ENCODE measurements at regions not wholly inside any gene's neighbourhood (a gene's known extent, or its start where the extent isn't known, plus 50 kb on each side); places are given as distances from the start of the nearest gene placed in this dataset.
"Not testable (repeated sequence)": the region's sequence is repeated elsewhere in the genome, so short reads cannot be mapped to it uniquely, and the experiment has no call there.

DNA sequence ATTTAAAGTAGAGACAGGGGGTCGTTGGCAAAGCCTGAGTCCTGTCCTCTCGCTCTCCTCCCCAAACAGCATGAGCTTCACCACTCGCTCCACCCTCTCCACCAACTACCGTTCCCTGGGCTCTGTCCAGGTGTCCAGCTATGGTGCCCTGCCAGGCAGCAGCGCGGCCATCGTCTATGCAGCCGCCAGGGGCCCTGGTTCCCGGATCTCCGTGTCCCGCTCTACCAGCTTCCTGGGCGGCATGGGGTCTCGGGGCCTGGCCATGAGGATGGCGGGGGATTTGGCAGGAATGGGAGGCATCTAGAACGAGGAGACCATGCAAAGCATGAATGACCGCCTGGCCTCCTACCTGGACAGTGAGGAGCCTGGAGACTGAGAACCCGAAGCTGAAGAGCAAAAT lies 1117.2 kb upstream of the MIR17HG start:
- DNase-seq: no peak

DNA sequence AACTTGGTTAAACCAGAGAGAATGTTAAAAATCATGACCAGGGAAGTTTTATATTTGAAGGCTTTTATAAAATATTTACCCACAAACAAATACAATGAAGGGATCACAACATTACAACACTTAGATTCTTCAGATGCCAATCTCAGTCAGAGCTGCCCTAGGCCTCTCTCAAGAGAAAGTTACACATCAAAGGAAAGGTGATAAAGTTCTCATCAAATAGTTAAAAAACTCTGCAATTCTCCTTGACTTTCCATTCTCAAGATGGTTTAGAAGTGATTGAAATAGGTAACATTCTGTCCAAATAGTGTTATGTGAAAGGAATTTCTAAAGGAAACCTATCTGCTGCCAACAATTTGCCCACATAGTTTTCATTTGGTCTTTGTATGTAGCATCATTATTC lies 1115.2 kb upstream of the MIR17HG start:
- no peak for DNase-seq

DNA sequence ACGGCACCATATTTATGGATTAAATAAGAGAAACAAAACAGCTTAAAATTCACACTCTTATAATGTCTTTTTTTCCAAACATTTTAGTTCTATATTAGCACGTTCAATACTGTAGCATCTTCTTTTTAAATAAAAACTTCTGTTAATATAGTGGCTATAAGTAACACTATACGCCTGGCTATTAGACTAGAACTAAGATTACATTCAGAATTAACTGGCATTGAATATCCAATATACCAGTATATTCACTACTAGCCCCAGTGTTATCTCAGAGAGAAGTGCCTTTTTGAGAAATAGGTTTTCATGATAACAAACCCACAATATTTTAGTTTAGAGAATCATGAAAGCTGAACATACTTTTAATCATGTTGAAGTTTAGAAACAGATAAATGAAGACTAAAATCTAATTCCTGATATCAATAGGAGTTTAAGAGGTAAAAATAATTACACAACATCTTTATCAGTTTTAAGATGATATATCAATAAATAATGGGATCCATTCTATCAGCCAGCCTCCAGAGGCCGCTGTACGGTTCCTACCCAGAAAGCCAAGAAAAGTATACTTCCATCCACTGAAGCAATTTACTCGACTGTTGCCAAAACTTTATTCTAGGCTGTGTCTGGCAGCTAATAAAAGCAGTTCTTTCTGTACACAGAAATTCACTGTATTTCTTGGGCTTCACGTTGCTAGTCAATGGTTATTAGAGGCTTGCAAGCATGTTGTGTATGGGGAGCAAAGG lies 1113.4 kb upstream of the MIR17HG start:
- DNase-seq: no peak

DNA sequence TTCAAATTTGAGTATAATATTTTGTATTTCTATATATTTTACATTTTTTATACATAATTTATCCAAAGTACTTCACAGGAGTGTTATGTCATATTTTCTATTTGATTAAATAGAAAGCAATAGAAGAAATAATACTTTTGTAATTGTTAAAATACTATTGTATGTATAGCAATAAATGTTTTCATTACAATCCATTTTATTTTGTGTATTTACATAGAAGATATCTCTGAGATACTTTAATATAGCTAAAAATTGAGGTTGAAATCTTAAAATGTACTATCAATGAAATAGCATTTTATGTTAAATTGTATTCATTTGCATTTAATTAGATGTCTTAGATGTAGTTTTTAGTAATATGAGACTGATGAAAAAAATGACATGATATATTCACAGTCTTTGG lies 1109.6 kb upstream of the MIR17HG start:
- DNase-seq: no peak

DNA sequence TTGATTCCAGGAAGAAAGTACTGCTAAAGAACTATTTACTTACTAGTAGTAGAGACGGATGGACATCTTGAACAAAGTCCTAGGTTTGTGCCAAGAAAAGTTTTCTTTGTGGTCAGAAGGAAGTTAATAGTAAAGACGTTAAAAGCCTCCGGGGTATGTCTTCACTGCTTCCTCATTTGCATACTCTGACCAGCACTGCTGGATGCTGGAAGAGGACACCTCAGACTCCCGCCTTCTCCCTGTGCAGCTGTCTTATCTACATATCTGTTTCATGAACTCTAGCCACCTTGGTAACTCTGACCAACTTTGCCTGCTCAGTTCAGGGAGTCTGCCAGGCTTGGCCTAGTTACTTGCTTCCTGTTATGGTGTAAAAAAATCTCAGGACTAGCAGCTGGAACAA lies 1109.1 kb upstream of the MIR17HG start:
- no peak for DNase-seq

DNA sequence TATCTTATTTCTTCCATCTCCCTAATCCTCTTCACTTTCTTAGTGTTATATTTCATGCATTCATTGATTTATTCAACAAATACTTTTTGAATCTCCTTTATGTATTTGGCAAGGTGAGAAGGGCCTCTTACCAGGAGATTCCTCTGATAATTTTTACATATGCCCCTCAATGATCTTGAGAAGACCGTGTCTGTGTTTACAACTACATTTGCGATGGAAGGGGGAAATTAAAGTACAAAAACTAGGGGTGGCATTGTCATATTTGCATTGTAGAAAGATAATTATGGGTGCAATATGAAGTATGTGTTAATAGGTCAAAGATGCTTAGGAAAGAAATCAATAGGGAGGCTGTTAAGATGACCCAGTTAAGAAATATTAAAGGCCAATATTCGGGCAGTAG lies 1108.4 kb upstream of the MIR17HG start:
- no peak for DNase-seq

DNA sequence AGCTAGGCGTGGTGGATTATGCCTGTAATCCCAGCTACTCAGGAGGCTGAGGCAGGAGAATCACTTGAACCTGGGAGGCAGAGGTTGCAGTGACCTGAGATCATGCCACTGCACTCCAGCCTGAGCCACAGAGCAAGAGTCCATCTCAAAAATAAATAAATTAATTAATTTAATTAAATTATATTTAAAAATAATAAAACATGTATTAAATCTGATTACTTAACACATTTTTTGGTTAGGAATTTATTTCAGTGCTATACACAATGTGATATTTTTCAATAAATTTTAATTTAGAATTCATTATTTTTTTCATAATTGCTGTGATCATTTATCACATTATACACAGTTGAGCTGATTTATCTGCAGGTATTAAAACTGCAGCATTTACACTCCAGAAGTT lies 1101.5 kb upstream of the MIR17HG start:
- DNase-seq: no peak

DNA sequence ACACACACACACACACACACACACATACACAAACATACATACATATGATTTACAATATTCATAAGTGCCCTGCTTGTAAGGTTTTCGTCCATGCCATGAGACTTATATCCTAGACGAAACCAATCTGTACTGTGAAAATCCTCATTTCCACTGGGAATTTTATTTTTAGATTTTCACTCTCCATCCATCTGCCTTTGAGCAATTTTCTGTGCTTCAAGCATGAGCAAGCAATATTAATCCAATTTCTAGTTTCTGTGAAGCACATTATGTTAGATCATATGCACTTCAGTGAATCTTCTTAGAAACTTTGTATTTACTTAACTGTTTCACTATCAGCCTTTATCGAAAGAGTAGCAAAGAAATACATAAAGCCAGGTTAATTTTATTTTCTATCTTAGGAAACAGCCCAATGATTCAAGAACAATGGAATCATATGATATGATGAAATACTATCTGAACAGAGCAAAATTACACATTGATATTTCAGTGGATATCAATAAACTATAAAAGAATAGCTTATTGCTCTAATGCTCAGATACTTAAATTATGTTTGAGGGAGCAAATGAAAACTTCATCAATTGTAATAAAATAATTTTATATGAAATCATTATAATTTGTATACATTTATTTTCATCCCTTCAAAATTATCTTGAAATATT lies 1100.7 kb upstream of the MIR17HG start:
- no peak for DNase-seq

DNA sequence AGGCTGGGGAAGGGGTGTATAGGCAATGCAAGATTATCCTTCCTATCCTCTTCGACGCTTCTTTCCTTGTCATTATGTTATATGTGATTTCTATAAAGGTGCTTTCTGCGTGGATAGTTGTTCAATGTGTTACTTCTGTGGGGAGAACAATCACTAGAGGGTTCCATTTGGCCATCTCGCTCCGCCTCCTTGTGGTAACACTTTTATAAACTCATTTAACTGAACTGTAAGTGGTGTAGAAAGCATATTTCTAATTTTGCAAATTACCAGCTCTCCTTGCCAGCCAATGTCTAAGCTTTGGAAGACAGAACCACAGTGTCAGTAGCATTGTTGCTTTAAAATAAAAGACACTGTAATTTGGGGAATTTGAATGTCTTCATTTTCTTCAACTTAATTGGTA lies 1093.7 kb upstream of the MIR17HG start:
- no peak for DNase-seq

DNA sequence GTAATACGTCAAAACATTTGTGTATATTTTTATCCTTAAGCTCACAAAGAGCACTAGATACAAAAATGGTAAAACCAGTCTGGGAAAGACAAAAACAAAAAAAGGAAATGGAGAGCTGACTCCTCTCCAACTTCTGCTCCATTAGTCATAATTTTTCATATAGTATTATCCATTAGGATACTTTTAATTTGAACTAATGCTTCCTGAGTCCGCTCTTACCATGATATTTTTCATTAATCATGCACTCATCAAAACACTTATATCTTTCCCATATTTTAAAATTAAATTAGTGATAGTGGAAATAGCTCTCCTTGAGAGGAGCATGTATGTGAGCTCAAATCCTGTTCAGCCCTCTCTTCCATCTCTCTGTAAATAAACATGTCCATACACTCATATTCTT lies 1093.0 kb upstream of the MIR17HG start:
- DNase-seq: no peak

DNA sequence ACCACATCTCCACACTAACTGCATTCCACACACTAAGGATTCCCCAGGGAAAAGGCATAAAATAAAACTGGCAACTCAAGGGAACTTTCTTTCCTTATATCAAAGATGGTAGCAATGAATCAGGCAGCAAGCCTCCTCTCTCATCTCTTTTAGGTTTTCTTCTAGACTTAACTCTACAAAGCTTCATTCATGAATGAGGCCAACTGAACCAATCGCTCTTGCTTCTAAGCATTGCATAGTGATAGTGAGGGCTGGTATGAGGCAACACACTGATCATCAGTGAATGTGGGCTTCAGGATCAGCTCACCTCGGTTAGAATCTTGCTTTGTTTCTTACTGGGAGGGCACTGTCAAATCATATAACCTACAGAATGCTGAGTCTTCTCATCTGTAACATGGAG lies 1090.7 kb upstream of the MIR17HG start:
- DNase-seq: no peak

DNA sequence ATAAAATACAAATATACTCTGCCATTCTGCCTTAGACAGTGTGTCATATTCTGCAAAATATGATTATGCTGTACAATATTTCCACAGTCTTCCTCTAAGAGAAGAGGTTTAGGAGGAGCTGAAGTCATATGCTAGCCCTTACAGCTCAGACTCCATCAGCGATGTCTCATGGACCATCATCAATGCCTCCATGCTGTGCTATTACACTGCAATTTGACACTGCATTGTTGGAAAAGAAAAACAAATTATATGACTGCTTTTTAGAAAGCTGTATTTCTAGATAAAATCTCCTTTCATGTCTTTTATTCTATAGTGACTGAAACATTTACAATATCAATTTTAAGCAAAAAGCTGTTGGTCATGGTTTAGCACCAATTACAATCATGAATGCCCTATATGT lies 1089.4 kb upstream of the MIR17HG start:
- DNase-seq: no peak

DNA sequence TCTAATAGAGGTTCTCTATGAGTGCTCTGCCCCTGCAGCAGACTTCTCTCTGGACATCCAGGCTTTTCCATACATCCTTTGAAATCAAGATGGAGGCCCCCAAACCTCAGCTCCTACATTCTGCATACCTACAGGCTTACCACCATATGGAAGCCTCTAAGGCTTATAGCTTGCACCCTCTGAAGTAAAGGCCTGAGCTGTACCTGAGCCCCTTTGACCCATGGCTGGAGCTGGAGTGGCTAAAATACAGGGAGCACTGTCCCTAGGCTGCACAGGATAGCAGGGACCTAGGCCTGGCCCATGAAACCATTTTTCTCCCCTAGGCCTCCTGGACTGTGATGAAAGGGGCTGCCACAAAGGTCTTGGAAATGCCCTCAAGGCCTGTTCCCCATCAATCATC lies 1086.1 kb upstream of the MIR17HG start:
- DNase-seq: no peak

DNA sequence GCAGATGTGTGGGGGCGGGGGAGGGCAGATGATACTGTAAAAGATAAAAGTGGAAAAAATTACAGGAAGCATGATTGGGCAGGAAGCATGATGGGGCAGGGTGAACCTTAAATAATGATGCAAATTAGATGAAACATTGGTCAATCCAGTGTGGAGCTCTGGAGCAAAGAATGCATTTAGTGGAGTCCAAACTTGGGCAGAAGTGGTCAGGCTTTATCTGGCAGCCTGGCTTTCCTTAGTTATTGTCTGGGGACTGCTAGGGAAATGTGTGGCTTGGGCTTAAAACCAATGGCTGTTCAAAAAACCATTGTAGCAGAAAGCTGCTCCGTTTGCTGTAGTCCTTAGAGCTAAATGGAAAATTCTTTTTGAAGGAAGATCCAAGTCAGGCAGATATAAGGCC lies 1077.3 kb upstream of the MIR17HG start:
- DNase-seq: no peak

DNA sequence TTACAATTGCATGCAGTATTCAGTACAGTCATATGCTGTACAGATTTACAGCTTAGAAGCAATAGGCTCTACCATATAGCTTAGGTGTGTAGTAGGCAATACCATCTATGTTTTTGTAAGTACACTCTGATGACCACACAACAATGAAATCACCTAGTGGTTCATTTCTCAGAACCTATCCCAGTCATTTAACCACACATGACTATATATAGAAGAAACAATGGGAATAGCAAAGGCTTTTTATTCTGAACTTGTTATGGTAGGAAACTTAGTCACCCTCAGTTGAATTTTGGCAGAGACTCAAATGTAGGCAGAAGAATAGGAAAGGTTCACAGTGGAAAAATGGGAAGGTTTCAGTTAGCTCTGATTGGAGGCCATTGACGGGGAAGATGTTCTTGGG lies 1075.1 kb upstream of the MIR17HG start:
- no peak for DNase-seq

DNA sequence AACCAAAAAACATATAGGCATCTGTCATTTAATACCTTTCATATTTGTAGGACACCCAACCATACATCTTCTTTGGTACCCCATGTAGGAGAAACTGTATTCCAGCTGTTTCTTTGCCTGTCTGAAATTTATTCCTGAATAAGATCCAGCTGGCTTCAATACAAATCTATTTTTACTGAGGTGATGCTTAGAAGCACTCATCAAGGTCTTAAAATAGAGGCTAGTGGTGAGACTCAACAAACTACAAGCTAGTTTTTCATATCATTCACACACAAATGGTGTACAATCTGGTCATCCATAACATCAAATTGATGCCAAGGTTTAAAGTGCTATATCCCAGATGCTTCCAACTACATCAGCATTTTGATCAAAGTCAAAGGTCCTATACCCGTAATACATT lies 1071.3 kb upstream of the MIR17HG start:
- DNase-seq: no peak

DNA sequence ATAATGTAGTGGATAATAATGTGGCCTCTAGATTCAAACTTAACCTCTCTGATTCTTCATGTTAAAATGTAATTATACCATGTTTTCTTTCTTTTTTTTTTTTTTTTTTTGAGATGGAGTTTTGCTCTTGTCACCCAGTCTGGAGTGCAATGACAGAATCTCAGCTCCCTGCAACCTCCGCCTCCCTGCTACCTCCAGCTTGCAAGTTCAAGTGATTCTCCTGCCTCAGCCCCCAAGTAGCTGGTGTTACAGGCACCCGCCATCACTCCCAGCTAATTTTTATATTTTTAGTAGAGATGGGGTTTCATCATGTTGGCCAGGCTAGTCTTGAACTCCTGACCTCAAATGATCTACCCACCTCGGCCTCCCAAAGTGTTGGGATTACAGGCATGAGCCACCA lies 1069.3 kb upstream of the MIR17HG start:
- not testable (repeated sequence) for DNase-seq

DNA sequence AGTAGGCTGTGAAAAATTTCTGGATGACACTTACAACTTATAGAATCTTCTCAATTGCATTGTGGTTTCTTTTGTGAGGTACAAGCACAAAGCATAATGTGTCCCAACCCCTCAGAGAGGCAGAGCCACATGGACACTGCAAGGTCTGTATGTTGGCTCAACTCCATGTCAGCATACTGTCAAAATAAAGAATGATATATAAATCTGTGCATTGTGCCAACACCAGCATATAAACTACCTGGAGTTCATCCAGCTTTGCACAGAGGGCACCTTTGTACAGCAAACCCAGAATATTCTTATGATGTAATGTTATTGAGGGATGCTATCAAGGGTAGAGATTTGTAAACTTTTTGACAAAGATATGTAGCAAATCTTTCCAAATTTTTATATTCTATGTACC lies 1065.8 kb upstream of the MIR17HG start:
- no peak for DNase-seq

DNA sequence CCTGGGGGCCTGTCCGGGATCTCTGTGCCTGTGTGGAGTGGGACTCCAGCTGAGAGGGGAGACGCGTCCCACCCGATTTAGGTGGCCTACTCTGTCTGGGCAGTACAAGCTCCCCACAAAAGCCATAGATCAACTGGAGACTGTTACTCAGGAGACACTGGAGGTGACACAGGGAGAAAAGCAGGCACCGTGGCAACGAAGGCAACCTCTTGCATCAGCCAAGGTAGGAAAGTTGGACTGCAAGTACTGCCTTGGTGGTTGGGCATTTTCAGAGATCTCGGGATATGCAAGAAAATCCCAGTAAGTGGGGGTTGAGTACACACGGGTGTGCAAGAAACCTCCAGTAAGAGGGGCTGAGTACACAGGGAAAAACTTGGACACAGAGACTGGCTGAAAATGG lies 1060.0 kb upstream of the MIR17HG start:
- no peak for DNase-seq

DNA sequence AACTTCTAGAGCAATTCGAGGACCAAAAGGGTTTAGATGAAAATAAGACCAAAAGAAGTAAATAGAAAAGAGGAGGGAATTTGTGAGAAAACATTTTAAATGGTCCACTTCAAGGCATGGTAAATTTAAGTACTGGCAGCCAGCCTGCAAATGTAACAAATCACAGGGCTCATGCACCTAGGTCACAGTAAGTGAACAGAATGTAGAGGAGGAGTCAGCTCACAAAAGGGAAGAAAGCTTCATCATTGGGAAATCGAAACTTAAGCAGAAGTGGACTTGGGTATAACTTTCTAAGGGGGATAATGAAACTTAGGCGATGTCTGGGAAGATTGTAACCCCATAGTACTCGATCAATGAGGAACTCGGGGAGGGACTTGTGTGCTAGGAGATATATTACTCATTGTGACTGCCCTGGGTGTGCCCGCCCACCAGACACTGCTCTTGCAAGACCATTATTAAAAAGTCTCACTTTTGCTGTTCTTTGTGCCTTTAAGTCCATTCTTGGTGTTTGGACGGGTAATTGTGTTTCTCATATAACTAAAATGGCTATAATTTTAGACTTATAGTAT lies 1053.6 kb upstream of the MIR17HG start:
- DNase-seq: no peak

DNA sequence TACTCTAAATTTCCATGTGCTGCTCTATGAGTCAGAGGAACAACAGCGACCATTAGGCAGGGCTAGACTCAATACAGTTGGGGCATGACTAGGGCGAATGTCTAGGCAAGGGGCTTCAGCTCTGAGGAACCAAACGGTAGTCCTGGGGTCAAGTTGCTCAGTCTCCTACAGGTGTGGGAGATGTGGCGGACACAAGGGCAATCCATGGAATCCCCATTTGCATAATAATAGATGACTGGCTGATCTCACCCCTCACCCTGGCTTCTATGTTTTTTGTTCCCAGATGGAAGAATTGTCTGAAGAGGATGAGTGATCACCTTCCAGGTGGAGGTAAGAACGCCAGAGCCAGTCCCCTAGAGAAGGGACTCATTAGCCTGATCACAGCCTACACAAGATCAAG lies 1048.2 kb upstream of the MIR17HG start:
- no peak for DNase-seq

DNA sequence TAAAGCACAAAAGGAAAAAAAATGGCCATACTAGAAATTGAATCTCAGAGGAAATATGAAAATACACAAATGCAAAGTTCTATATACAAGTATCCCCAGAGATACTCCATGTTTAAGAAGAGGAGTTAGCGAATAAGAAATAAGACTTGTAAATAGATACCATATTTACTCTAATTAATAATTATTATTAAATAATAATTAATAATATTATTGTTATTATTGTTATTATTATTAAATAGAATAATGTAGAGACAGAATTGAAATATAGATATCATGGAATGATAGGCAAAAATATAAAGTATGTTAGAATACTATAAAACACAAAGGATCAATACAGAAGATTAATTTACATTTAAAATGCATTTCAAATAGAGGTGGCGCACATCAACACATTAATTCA lies 1047.5 kb upstream of the MIR17HG start:
- no peak for DNase-seq

DNA sequence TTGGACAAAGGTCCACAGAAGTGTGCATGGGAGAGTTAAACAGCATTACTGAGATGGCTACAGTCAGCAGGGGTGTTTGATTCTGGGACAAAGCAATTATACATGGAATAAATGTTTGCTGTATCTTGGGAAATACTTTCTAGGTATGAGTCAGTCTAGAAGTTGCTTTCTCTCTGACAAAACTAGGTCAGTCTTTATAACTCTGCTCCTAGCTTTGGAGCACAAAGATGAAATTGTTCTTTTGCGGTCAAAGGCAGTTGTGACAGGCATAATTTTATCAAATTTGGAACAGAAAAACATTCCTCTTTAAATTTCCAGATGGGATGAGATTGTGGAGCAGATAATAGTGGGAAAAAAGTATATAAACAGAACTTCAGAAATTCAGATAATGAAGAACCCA lies 1045.4 kb upstream of the MIR17HG start:
- DNase-seq: no peak

DNA sequence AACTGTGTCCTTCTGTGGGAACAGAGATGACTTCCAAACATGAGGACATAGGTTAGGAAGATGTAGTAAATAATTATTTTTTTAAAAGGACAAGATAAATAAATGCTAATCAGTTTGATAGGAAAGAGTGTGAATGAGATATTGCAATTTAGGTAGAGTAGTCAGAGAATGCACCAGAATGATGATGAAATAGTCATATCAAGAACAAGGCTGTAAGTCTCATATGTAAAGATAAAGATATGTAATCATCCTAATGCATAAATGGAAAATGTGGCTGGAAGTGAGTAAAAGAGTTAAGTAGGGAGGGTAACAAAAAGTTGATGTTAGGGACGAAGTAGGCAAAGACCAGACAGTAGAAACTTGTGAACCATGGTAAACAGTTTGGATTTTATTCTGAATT lies 1041.7 kb upstream of the MIR17HG start:
- no peak for DNase-seq

DNA sequence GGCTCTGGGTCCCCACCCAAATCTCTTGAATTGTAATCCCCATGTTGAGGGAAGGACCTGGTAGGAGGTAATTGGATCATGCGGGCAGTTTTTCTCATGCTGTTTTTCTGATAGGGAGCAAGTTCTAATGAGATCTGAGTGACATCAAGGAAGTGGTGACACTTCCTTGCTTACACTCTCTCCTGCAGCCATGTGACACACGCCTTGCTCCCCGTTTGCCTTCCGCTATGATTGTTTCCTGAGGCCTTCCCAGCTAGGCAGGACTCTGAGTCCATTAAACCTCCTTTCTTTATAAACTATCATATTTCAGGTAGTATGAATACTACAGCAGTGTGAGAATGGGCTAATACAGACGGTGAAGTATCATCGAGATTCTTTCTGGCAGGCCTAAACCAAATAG lies 1040.4 kb upstream of the MIR17HG start:
- DNase-seq: no peak

Measured in hippocampal formation (tissue), 2 donors.